ENCODE measurements at regions not wholly inside any gene's neighbourhood (a gene's known extent, or its start where the extent isn't known, plus 50 kb on each side); places are given as distances from the start of the nearest gene placed in this dataset.

DNA sequence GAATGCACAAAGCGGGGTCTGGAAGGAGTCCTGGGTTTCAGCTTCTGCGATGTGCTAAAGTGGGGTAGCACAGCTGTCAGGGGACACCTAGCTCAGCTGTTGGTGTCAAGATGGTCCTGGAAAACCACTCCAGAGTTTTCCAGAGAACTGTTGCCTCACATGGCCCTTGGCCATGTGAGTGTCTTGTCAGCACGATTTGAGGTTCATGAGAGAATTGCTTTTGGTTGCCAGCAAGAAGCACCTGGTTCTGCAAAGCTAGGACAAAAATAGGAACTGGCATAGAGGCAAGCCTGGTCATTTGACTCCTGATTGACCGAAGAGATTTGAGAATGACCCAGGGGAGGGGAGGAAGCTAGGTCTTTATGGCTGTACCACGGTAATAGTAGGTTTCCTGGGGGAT lies 50.4 kb upstream of the CTLA4 start:
- DNase-seq (ENCODE audit: low spot score), result no peak
- Histone ChIP-seq H2AFZ (no peak overlapping the region), H3K27me3 (peaks cover 3% of the 10 kb centered on the region), H4K20me1 (ENCODE audit: insufficient read depth, poor library complexity, severe bottlenecking) (no peaks in the 10 kb centered on the region), H3K79me2 (no peaks in the 10 kb centered on the region), H3K9me2 (replicated peaks; ENCODE audit: insufficient read depth) (no peaks in the 10 kb centered on the region), H3K9me3 (ENCODE audit: low read depth) (no peaks in the 10 kb centered on the region), H3K36me3 (replicated peaks; ENCODE audit: insufficient read depth, low read depth) (no peaks in the 10 kb centered on the region), H3K27ac (no peak overlapping the region), H3K4me1 (ENCODE audit: insufficient read depth) (peaks cover 8% of the 10 kb centered on the region), H3K4me3 (no peak overlapping the region), H3K4me2 (no peak overlapping the region)
- 91% methylated on average over 5 of the region's 5 CpGs for WGBS (ENCODE audit: low lambda C conversion rate, missing lambda C conversion rate)
- TF ChIP-seq EZH2phosphoT487 (IDR thresholded peaks at IDR 0.05; ENCODE audit: low read depth, severe bottlenecking, unreplicated experiment), result no peak
- TF ChIP-seq, protein P1, sequence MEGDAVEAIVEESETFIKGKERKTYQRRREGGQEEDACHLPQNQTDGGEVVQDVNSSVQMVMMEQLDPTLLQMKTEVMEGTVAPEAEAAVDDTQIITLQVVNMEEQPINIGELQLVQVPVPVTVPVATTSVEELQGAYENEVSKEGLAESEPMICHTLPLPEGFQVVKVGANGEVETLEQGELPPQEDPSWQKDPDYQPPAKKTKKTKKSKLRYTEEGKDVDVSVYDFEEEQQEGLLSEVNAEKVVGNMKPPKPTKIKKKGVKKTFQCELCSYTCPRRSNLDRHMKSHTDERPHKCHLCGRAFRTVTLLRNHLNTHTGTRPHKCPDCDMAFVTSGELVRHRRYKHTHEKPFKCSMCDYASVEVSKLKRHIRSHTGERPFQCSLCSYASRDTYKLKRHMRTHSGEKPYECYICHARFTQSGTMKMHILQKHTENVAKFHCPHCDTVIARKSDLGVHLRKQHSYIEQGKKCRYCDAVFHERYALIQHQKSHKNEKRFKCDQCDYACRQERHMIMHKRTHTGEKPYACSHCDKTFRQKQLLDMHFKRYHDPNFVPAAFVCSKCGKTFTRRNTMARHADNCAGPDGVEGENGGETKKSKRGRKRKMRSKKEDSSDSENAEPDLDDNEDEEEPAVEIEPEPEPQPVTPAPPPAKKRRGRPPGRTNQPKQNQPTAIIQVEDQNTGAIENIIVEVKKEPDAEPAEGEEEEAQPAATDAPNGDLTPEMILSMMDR (IDR thresholded peaks at IDR 0.05; ENCODE audit: poor library complexity), result no peak
- TF ChIP-seq EZH2 (IDR thresholded peaks at IDR 0.05; ENCODE audit: borderline replicate concordance), result no peak
